GM18517 (cell line): ENCODE measurements at regions not wholly inside any gene's neighbourhood (a gene's known extent, or its start where the extent isn't known, plus 50 kb on each side); places are given as distances from the start of the nearest gene placed in this dataset.

Source experiments
- ATAC-seq: cut with Tn5 transposase; IDR thresholded peaks from one replicate; pipeline ENCODE4 v1.9.1; 2021; ENCODE audit warnings: mild to moderate bottlenecking, moderate library complexity; ENCODE audit not compliant: unreplicated experiment

- no peak for ATAC-seq
Observed at GRCh38 chr9:81841333-81841732, 86.9 kb upstream of the SPATA31D4 start.

- no peak for ATAC-seq
Observed at GRCh38 chr9:81844131-81844567, 84.1 kb upstream of the SPATA31D4 start.

- ATAC-seq = no peak
Observed at GRCh38 chr9:81847181-81847915, 80.9 kb upstream of the SPATA31D4 start.

- no peak for ATAC-seq
Observed at GRCh38 chr9:81848472-81848871, 79.8 kb upstream of the SPATA31D4 start.

DNA sequence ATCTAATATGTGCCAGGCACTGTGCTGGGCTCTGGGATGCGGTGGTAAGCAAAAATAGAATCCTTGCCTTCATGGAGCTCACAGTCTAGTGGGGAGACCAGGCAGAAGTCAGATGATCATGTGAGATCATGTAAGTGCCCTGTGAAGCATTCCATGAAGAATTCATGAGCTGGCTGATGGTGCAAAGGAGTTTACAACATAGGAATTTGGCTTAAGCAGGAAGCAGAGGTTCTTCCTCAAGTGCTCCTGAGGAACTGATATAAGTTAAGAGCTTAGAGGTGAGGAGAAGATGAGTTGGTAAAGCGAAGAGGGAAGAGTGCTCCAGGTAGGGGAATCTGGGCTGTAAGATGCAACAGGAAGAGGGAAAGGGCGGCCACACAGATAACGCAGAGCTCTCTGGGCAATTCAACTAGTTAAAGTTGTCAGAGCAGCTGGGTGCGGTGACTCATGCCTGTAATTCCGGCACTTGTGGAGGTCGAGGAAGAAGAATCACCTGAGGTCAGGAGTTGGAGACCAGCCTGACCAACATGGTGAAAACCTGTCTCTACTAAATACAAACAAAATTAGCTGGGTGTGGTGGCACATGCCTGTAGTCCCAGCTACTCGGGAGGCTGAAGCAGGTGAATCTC is 78.5 kb upstream of the SPATA31D4 start:
- ATAC-seq = no peak

DNA sequence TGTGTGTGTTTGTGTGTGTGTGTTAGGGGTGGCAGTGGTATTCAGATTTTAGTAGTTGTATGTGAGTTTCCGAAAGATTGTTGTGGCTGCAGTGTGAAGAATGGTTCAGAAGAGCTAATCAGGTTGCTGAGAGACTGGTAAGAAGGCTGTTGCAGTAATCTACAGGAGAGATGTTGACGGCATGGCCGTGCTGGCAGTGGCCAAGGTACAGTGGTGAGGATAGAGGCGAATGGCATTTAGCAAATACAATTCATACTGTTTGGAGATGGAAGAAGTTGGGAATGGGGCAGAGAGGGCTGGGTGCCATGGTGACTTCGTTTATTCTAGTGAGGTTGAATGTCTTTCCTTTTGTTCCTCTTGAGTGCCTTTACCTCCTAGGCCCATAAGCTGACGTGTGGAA is 77.5 kb upstream of the SPATA31D4 start:
- no peak for ATAC-seq

DNA sequence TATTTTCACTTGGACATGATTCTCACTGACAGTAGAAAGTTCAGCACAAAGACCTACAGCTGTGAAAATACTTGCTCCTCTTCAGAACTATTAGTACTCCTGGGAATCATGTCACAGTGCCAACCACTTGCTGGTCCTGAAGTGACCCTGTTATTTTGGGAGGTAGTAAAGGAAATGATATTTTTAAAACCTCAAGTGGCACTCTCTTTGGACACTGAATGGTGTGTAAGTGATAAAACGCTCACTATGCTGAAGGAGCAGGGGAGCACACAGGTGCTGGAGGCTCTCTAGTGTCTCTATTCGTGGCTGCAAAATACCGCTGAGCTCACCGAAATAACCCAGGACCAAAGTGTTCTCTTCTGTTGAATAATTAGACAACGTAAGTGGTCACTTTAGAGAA is 76.9 kb upstream of the SPATA31D4 start:
- no peak for ATAC-seq

GRCh38 chr9:81852820-81853219 is 75.4 kb upstream of the SPATA31D4 start:
- ATAC-seq = no peak

- no peak for ATAC-seq
Observed at GRCh38 chr9:81855538-81855937, 72.7 kb upstream of the SPATA31D4 start.

GRCh38 chr9:81858657-81859430 is 69.4 kb upstream of the SPATA31D4 start:
- no peak for ATAC-seq

GRCh38 chr9:81860581-81860980 is 67.6 kb upstream of the SPATA31D4 start:
- no peak for ATAC-seq

DNA sequence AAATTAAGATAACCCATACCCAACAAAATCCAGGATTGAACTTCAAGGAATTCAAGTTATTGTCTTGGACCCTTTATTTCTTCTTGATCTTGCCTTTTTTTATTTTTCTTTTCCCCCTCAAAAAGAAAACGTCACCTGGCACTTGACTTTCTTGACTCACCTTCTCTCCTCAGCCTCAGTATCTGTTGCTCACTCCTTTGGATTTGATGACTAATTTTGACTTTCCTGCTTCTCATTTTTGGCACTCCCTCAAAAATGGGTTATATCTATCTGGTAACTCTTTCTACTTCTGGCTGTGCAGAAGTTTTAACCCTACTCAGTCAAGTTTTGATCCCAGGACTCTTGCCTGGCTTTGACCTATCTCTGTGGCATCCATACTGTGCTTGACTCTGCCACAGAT is 66.6 kb upstream of the SPATA31D4 start:
- ATAC-seq = no peak

DNA sequence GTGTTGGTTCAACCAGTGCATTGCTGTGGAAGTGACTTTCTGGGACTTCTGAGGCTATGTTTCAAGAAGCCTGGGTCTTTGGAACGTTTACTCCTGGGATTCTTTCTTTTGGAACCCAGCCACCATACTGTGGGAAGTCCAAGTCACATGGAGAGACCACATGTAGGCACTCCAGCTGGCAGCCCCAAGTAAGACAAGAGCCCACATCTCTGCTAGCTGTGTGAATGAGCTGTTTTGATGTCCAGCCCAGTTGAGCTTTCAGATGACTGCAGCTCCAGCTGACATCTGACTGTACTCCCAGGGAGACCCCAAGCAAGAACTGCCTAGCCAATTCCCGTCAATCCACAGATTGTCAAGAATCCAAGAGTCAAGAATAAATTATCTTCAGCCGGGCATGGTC is 60.1 kb upstream of the SPATA31D4 start:
- ATAC-seq = no peak

GRCh38 chr9:81871695-81872094 is 56.5 kb upstream of the SPATA31D4 start:
- ATAC-seq = no peak

- ATAC-seq = no peak
Observed at GRCh38 chr9:81874250-81874649, 54.0 kb upstream of the SPATA31D4 start.

DNA sequence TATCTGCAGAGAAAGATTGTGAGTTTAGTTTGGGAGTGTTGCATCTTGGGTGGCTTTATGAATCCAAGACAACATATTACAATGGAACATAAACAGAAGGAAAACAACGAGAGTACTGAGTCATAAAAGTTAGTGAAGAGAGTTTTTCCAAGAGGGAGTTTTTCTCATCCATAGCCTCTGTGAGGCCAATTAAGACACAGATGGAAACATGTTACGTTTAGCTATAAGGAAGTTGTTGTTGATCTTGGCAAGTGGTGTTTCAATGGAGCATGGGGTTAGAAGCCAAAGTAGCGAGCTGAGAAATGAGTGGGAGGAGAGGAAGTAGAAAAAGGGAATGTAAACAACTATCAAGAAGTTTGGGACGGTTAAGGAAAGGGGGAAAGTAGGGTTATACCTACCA is 53.3 kb upstream of the SPATA31D4 start:
- ATAC-seq = no peak

- no peak for ATAC-seq
Observed at GRCh38 chr9:81877047-81877446, 51.2 kb upstream of the SPATA31D4 start.
